Psoas muscle (tissue), 7 donors: ENCODE measurements at regions not wholly inside any gene's neighbourhood (a gene's known extent, or its start where the extent isn't known, plus 50 kb on each side); places are given as distances from the start of the nearest gene placed in this dataset.
"Not testable (repeated sequence)": the region's sequence is repeated elsewhere in the genome, so short reads cannot be mapped to it uniquely, and the experiment has no call there.

Experiments used
- ATAC-seq, 4 donors: fragments of 200-7000 bp; cut with Tn5 transposase; one replicate each; pipeline ENCODE4 v1.9.1; 2020; ENCODE audit warnings: moderate library complexity in 3 of 4, mild to moderate bottlenecking in 2 of 4
- DNase-seq, 2 donors: peaks; one replicate each; pipeline ENCODE4 v3.0.0-alpha.2; 2020
- H3K27ac ChIP-seq: fragments of 200-600 bp; one replicate; pipeline ENCODE4 v1.8.0; 2022
- H3K27me3 ChIP-seq, 3 donors: fragments of 200-600 bp in 1 of 3; one replicate each; pipeline versions ENCODE4 v1.6.1 to v1.8.0; 2013 to 2022; ENCODE audit warnings: low read length in 2 of 3, mild to moderate bottlenecking in 2 of 3, moderate library complexity in 1 of 3; ENCODE audit not compliant: insufficient read depth in 3 of 3
- H3K36me3 ChIP-seq, 2 donors: fragments of 200-600 bp in 1 of 2; one replicate each; pipeline versions ENCODE4 v1.6.1 to v1.8.0; 2013 to 2022; ENCODE audit warnings: low read depth in 1 of 2, mild to moderate bottlenecking in 1 of 2, moderate library complexity in 1 of 2; ENCODE audit not compliant: insufficient read depth in 1 of 2
- H3K4me1 ChIP-seq: fragments of 200-600 bp; one replicate; pipeline ENCODE4 v1.8.0; 2022
- H3K4me3 ChIP-seq: fragments of 200-600 bp; one replicate; pipeline ENCODE4 v1.8.0; 2022; ENCODE audit warnings: mild to moderate bottlenecking
- H3K9me3 ChIP-seq: fragments of 200-600 bp; one replicate; pipeline ENCODE4 v1.8.0; 2022
- whole genome bisulfite sequencing, 3 donors: extraction: QIAGEN DNeasy Blood & Tissue Kit; methylation state at CpG; one replicate each; pipeline versions ENCODE4 v1.1.6 to v1.1.7; 2013; 5-methylcytosine and 5-hydroxymethylcytosine counted together
- intact Hi-C, 2 donors: fragments of 100-400 bp; cut with DNase I; formaldehyde crosslinking; loops; one replicate each; pipeline versions ENCODE4 v1.11.0 to v1.14.2; 2022
- TF ChIP-seq, protein P1 (sequence below): fragments of 200-600 bp; IDR thresholded peaks from one replicate; pipeline ENCODE4 v1.8.0; 2022; ENCODE audit warnings: antibody characterized with exemption
- donor health status: healthy with polysubstance abuse.
- donor health status: DM: no; HTN: no; CAD: no; lungs with moderate emphysema.
- donor health status: Bipolar disorder and iron deficiency.
- donor health status: healthy.
- donor health status: DM: yes; HTN: yes; CAD: no.
- donor health status: DM: no; HTN: no; CAD: no.
- donor health status: DM: yes; HTN: yes; CAD: no.

DNA sequence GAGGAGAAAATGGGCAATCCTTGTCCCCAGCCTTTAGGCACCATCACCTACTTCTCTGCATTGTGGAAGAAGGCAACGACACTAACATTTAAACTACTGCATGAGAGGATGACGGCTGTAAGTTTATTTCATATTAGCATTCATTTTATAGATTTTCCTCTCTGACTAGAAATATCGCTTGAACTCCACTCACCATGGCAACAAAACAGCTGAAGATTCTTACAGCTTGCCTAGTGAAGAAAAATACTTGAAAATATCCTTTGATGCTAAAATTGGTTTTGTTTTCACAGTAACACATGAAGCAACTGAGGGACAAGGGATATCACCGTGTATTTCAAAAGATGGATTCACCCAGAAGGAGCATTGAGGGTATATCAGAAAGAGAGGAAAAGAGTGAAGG is 284.3 kb downstream of the LIG4 start:
- WGBS, 3 donors: 76 to 78% (median 76%) methylated on average over 4 of the region's 4 CpGs
- Histone ChIP-seq H3K4me1 (no peaks in the 10 kb centered on the region), H3K27ac (no peak overlapping the region), H3K9me3 (no peaks in the 10 kb centered on the region), H3K4me3 (no peak overlapping the region), H3K36me3 (no peaks in the 10 kb centered on the region), H3K27me3 (no peaks in the 10 kb centered on the region)
- intact Hi-C loops: no loop called here
- no peak for ATAC-seq
- TF ChIP-seq, protein P1, sequence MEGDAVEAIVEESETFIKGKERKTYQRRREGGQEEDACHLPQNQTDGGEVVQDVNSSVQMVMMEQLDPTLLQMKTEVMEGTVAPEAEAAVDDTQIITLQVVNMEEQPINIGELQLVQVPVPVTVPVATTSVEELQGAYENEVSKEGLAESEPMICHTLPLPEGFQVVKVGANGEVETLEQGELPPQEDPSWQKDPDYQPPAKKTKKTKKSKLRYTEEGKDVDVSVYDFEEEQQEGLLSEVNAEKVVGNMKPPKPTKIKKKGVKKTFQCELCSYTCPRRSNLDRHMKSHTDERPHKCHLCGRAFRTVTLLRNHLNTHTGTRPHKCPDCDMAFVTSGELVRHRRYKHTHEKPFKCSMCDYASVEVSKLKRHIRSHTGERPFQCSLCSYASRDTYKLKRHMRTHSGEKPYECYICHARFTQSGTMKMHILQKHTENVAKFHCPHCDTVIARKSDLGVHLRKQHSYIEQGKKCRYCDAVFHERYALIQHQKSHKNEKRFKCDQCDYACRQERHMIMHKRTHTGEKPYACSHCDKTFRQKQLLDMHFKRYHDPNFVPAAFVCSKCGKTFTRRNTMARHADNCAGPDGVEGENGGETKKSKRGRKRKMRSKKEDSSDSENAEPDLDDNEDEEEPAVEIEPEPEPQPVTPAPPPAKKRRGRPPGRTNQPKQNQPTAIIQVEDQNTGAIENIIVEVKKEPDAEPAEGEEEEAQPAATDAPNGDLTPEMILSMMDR: no peak
- DNase-seq: no peak

DNA sequence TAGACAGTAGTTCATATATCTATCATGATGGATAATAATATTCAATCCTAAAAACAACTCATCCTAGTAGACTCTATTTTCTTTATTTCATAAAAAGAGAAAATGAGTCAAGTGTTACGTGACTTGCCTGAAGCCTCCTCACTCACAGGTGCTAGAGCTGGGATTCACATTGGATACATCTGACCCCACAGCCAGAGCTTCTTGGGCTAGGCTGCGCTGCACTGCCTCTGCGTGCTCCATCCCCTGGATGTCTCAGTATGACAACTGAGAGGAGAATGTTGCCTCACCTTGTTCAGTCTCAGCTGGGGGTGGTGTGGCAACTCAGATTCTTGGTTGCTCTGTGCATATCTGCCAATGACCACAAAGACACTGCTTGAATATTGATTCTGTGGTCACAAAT is 286.6 kb downstream of the LIG4 start:
- Histone ChIP-seq H3K27me3 (no peaks in the 10 kb centered on the region), H3K9me3 (no peaks in the 10 kb centered on the region), H3K36me3 (no peaks in the 10 kb centered on the region), H3K27ac (no peak overlapping the region), H3K4me1 (no peaks in the 10 kb centered on the region), H3K4me3 (no peak overlapping the region)
- intact Hi-C loops: no loop called here
- TF ChIP-seq, protein P1: no peak
- 91 to 95% (median 92%) methylated on average over 3 of the region's 3 CpGs for WGBS, 3 donors
- ATAC-seq (no peak), DNase-seq (no peak)

- Histone ChIP-seq H3K27me3 (no peaks in the 10 kb centered on the region), H3K9me3 (no peaks in the 10 kb centered on the region), H3K4me3 (no peak overlapping the region), H3K4me1 (no peaks in the 10 kb centered on the region), H3K36me3 (no peaks in the 10 kb centered on the region), H3K27ac (no peak overlapping the region)
- no peak for DNase-seq
- 86 to 90% (median 89%) methylated on average over 4 of the region's 4 CpGs for WGBS, 3 donors
- TF ChIP-seq, protein P1: no peak
- no peak for ATAC-seq
- intact Hi-C loops: no loop called here
Measured at GRCh38 chr13:107927557-107927956, 287.8 kb downstream of the LIG4 start.

- H3K9me3 ChIP-seq, H3K4me3 ChIP-seq, H3K27ac ChIP-seq, H3K27me3 ChIP-seq, intact Hi-C loops, DNase-seq, H3K4me1 ChIP-seq, H3K36me3 ChIP-seq, ATAC-seq: not testable (repeated sequence)
- 68 to 98% (median 91%) methylated on average over 1 to 12 of the region's 12 CpGs for WGBS, 3 donors
Measured at GRCh38 chr13:107926515-107926914, 288.8 kb downstream of the LIG4 start.

DNA sequence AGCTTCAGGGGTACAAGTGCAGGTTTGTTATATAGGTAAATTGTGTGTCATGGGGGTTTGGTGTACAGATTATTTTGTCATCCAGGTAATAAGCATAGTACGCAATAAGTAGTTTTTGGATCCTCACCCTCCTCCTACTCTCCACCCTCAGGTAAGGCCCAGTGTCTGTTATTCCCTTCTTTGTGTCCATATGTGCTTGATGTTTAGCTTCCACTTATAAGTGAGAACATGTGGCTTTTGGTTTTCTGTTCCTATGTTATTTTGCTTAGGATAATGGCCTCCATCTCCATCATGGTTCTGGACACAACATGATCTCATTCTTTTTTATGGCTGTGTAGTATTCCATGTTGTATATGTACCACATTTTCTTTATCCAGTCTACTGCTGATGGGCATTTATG is 298.4 kb downstream of the LIG4 start:
- DNase-seq, ATAC-seq, H3K27ac ChIP-seq, H3K4me3 ChIP-seq, intact Hi-C loops, H3K9me3 ChIP-seq, H3K4me1 ChIP-seq, H3K27me3 ChIP-seq, H3K36me3 ChIP-seq: not testable (repeated sequence)
- WGBS, 3 donors: 0% methylated on average over 1 of the region's 1 CpG

DNA sequence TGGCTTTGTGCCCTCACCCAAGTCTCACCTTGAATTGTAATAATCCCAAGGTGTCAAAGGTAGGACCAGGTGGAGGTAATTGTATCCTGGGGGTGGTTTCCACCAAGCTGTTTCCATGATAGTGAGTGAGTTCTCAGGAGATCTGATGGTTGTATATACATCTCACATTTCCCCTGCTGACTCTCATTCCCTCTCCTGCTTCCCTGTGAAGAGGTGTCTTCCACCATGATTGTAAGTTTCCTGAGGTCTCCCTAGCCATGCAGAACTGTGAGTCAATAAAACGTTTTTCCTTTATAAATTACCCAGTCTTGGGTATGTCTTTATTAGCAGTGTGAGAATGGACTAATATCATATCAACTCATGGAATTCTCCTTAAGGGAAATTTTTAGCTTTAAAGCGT is 302.6 kb downstream of the LIG4 start:
- intact Hi-C loops: no loop called here
- Histone ChIP-seq H3K27me3 (no peaks in the 10 kb centered on the region), H3K36me3 (no peaks in the 10 kb centered on the region), H3K4me3 (no peak overlapping the region), H3K27ac (no peak overlapping the region), H3K9me3 (no peaks in the 10 kb centered on the region), H3K4me1 (no peaks in the 10 kb centered on the region)
- TF ChIP-seq, protein P1: no peak
- no peak for DNase-seq
- no peak for ATAC-seq
- WGBS, 3 donors: 55 to 67% (median 60%) methylated on average over 2 of the region's 2 CpGs
